AG10803 (cell line): ENCODE measurements at regions not wholly inside any gene's neighbourhood (a gene's known extent, or its start where the extent isn't known, plus 50 kb on each side); places are given as distances from the start of the nearest gene placed in this dataset.

ENCODE experiments used
- DNase-seq: peaks from one replicate; pipeline ENCODE4 v3.0.0; 2010; ENCODE audit warnings: low read depth
- H3K4me3 ChIP-seq: 2 replicates; pipeline ENCODE4 v1.5.1; 2011; ENCODE audit warnings: mild to moderate bottlenecking, low read length, control low read depth
- TF ChIP-seq, protein P1 (sequence below): conservative IDR thresholded peaks from 2 replicates; pipeline ENCODE4 v1.5.1; 2011; ENCODE audit warnings: mild to moderate bottlenecking, low read length, control low read depth, inconsistent platforms

GRCh38 chr14:101478796-101479410 lies 82.4 kb upstream of the DIO3 start:
- TF ChIP-seq, protein P1, sequence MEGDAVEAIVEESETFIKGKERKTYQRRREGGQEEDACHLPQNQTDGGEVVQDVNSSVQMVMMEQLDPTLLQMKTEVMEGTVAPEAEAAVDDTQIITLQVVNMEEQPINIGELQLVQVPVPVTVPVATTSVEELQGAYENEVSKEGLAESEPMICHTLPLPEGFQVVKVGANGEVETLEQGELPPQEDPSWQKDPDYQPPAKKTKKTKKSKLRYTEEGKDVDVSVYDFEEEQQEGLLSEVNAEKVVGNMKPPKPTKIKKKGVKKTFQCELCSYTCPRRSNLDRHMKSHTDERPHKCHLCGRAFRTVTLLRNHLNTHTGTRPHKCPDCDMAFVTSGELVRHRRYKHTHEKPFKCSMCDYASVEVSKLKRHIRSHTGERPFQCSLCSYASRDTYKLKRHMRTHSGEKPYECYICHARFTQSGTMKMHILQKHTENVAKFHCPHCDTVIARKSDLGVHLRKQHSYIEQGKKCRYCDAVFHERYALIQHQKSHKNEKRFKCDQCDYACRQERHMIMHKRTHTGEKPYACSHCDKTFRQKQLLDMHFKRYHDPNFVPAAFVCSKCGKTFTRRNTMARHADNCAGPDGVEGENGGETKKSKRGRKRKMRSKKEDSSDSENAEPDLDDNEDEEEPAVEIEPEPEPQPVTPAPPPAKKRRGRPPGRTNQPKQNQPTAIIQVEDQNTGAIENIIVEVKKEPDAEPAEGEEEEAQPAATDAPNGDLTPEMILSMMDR: no peak
- DNase-seq: no peak
- no peak overlapping the region for H3K4me3 ChIP-seq

DNA sequence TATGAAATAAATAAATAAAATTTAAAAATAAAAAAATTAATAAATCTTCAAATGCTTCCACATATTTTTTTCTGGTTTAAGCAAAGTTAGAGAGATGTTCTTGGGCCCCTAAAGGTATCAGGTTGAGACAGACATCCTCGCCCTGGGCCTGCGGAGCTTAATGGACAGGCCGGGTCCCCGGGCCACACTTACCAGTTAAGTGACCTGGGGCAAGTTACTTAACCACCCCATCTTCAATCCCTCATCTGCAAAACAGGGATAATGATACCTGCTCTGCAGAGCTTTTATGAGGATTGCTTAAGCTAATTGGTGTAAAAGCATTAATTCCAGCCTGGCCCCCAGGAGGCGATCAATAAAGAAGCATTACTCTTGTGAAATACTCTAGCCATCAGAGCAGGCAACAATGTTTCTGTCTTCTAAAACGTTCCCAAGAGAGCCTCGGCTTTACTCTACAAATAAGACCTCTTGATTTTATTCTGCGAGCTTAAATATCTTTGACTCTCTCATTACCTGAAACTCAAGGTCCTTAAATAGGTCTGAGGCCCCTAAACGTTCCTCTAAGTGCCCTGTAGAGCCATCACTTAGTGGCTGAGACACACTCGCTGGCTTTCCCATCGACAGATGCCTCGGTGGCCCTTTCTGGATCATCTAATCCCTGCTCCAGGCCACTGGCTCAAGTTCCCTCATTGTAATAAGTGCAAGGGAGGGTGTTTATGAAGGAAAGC lies 81.1 kb upstream of the DIO3 start:
- no peak for DNase-seq
- TF ChIP-seq, protein P1: no peak
- H3K4me3 ChIP-seq: no peak overlapping the region

GRCh38 chr14:101480747-101481530 lies 80.4 kb upstream of the DIO3 start:
- peak; percentile 9 for DNase-seq
- TF ChIP-seq, protein P1: no peak
- H3K4me3 ChIP-seq: no peak overlapping the region

GRCh38 chr14:101481557-101481956 lies 79.7 kb upstream of the DIO3 start:
- no peak for DNase-seq
- no peak overlapping the region for H3K4me3 ChIP-seq
- TF ChIP-seq, protein P1: no peak

- DNase-seq: no peak
- TF ChIP-seq, protein P1: no peak
- no peak overlapping the region for H3K4me3 ChIP-seq
Measured at GRCh38 chr14:101482066-101482465, 79.2 kb upstream of the DIO3 start.

- TF ChIP-seq, protein P1: no peak
- no peak overlapping the region for H3K4me3 ChIP-seq
- DNase-seq: no peak
Measured at GRCh38 chr14:101483829-101484228, 77.5 kb upstream of the DIO3 start.
